ENCODE measurements at regions not wholly inside any gene's neighbourhood (a gene's known extent, or its start where the extent isn't known, plus 50 kb on each side); places are given as distances from the start of the nearest gene placed in this dataset.

GRCh38 chr19:31171936-31172335, 177.3 kb downstream of the TSHZ3 start:
- WGBS (ENCODE audit: low lambda C conversion rate, missing lambda C conversion rate): 94% methylated on average over 4 of the region's 4 CpGs
- H3K36me3 ChIP-seq (replicated peaks; ENCODE audit: insufficient read depth, low read depth): no peaks in the 10 kb centered on the region

GRCh38 chr19:31170046-31170445, 179.2 kb downstream of the TSHZ3 start:
- H3K27me3 ChIP-seq: no peaks in the 10 kb centered on the region
- H3K9me3 ChIP-seq (ENCODE audit: low read depth): no peaks in the 10 kb centered on the region
- WGBS (ENCODE audit: low lambda C conversion rate, missing lambda C conversion rate): 76% methylated on average over 2 of the region's 2 CpGs
- TF ChIP-seq EZH2phosphoT487 (IDR thresholded peaks at IDR 0.05; ENCODE audit: low read depth, severe bottlenecking, unreplicated experiment): no peak
- TF ChIP-seq EZH2 (IDR thresholded peaks at IDR 0.05; ENCODE audit: borderline replicate concordance): no peak
- no peak for TF ChIP-seq CTCF (IDR thresholded peaks at IDR 0.05; ENCODE audit: poor library complexity)
- H3K4me2 ChIP-seq: no peak overlapping the region
- no peaks in the 10 kb centered on the region for H3K79me2 ChIP-seq
- H3K4me3 ChIP-seq: no peak overlapping the region
- H2AFZ ChIP-seq: no peak overlapping the region
- no peaks in the 10 kb centered on the region for H3K9me2 ChIP-seq (replicated peaks; ENCODE audit: insufficient read depth)
- H3K36me3 ChIP-seq (replicated peaks; ENCODE audit: insufficient read depth, low read depth): no peaks in the 10 kb centered on the region
- DNase-seq (ENCODE audit: low spot score): no peak
- H4K20me1 ChIP-seq (ENCODE audit: insufficient read depth, poor library complexity, severe bottlenecking): no peaks in the 10 kb centered on the region
- H3K4me1 ChIP-seq (ENCODE audit: insufficient read depth): peaks cover 4% of the 10 kb centered on the region
- H3K27ac ChIP-seq: no peak overlapping the region

More at GRCh38 chr19:31171936-31172335, 177.3 kb downstream of the TSHZ3 start:
- Histone ChIP-seq H3K4me3 (no peak overlapping the region), H3K4me1 (ENCODE audit: insufficient read depth) (no peaks in the 10 kb centered on the region), H3K4me2 (no peak overlapping the region), H4K20me1 (ENCODE audit: insufficient read depth, poor library complexity, severe bottlenecking) (no peaks in the 10 kb centered on the region), H3K27ac (no peak overlapping the region), H3K79me2 (no peaks in the 10 kb centered on the region), H3K9me3 (ENCODE audit: low read depth) (no peaks in the 10 kb centered on the region), H2AFZ (no peak overlapping the region), H3K9me2 (replicated peaks; ENCODE audit: insufficient read depth) (no peaks in the 10 kb centered on the region), H3K27me3 (no peaks in the 10 kb centered on the region)
- no peak for DNase-seq (ENCODE audit: low spot score)
- TF ChIP-seq EZH2phosphoT487 (IDR thresholded peaks at IDR 0.05; ENCODE audit: low read depth, severe bottlenecking, unreplicated experiment) (no peak), EZH2 (IDR thresholded peaks at IDR 0.05; ENCODE audit: borderline replicate concordance) (no peak), CTCF (IDR thresholded peaks at IDR 0.05; ENCODE audit: poor library complexity) (no peak)

GRCh38 chr19:31168106-31168625, 181.1 kb downstream of the TSHZ3 start:
- no peak overlapping the region for H2AFZ ChIP-seq
- H3K9me2 ChIP-seq (replicated peaks; ENCODE audit: insufficient read depth): no peaks in the 10 kb centered on the region
- H3K4me3 ChIP-seq: no peak overlapping the region
- H3K4me1 ChIP-seq (ENCODE audit: insufficient read depth): peaks cover 5% of the 10 kb centered on the region
- no peaks in the 10 kb centered on the region for H3K36me3 ChIP-seq (replicated peaks; ENCODE audit: insufficient read depth, low read depth)
- H3K27me3 ChIP-seq: no peaks in the 10 kb centered on the region
- no peak overlapping the region for H3K4me2 ChIP-seq
- TF ChIP-seq CTCF (IDR thresholded peaks at IDR 0.05; ENCODE audit: poor library complexity) (no peak), EZH2 (IDR thresholded peaks at IDR 0.05; ENCODE audit: borderline replicate concordance) (no peak), EZH2phosphoT487 (IDR thresholded peaks at IDR 0.05; ENCODE audit: low read depth, severe bottlenecking, unreplicated experiment) (no peak)
- H3K9me3 ChIP-seq (ENCODE audit: low read depth): no peaks in the 10 kb centered on the region
- H4K20me1 ChIP-seq (ENCODE audit: insufficient read depth, poor library complexity, severe bottlenecking): no peaks in the 10 kb centered on the region
- no peaks in the 10 kb centered on the region for H3K79me2 ChIP-seq
- WGBS (ENCODE audit: low lambda C conversion rate, missing lambda C conversion rate): 83% methylated on average over 8 of the region's 8 CpGs
- H3K27ac ChIP-seq: no peak overlapping the region
- DNase-seq (ENCODE audit: low spot score): no peak

GRCh38 chr19:31167690-31168089, 181.5 kb downstream of the TSHZ3 start:
- no peaks in the 10 kb centered on the region for H3K9me3 ChIP-seq (ENCODE audit: low read depth)
- 49% methylated on average over 8 of the region's 8 CpGs for WGBS (ENCODE audit: low lambda C conversion rate, missing lambda C conversion rate)
- TF ChIP-seq EZH2 (IDR thresholded peaks at IDR 0.05; ENCODE audit: borderline replicate concordance) (no peak), EZH2phosphoT487 (IDR thresholded peaks at IDR 0.05; ENCODE audit: low read depth, severe bottlenecking, unreplicated experiment) (no peak), CTCF (IDR thresholded peaks at IDR 0.05; ENCODE audit: poor library complexity) (no peak)
- no peaks in the 10 kb centered on the region for H4K20me1 ChIP-seq (ENCODE audit: insufficient read depth, poor library complexity, severe bottlenecking)
- DNase-seq (ENCODE audit: low spot score): no peak
- no peak overlapping the region for H3K27ac ChIP-seq
- no peak overlapping the region for H3K4me2 ChIP-seq
- no peak overlapping the region for H3K4me3 ChIP-seq
- peaks cover 5% of the 10 kb centered on the region for H3K4me1 ChIP-seq (ENCODE audit: insufficient read depth)
- no peak overlapping the region for H2AFZ ChIP-seq
- no peaks in the 10 kb centered on the region for H3K79me2 ChIP-seq
- H3K9me2 ChIP-seq (replicated peaks; ENCODE audit: insufficient read depth): no peaks in the 10 kb centered on the region
- H3K27me3 ChIP-seq: no peaks in the 10 kb centered on the region
- H3K36me3 ChIP-seq (replicated peaks; ENCODE audit: insufficient read depth, low read depth): no peaks in the 10 kb centered on the region

All from hepatocyte (in vitro differentiated cells).